Adrenal gland (tissue), 5 donors: ENCODE measurements at regions not wholly inside any gene's neighbourhood (a gene's known extent, or its start where the extent isn't known, plus 50 kb on each side); places are given as distances from the start of the nearest gene placed in this dataset.

ENCODE experiments used
- POLR2A ChIP-seq, 2 donors: fragments of 450-650 bp; IDR thresholded peaks; one replicate each; pipeline ENCODE4 v1.6.1; 2017; ENCODE audit warnings: antibody characterized with exemption in 2 of 2, mild to moderate bottlenecking in 2 of 2, moderate library complexity in 1 of 2
- TF ChIP-seq, protein P1 (sequence below), 6 experiments: fragments of 450-650 bp in 4 of 6; fragments of 200-600 bp in 2 of 6; sonication (generic) in 1 of 6; IDR thresholded peaks; 1 replicate in 5 of 6; 2 replicates in 1 of 6; pipeline versions ENCODE4 v1.5.1 to v1.8.0; 2016 to 2021; ENCODE audit warnings: antibody characterized with exemption in 6 of 6, mild to moderate bottlenecking in 2 of 6, moderate library complexity in 1 of 6
- donor health status: DM: no; HTN: no; CAD: no.

DNA sequence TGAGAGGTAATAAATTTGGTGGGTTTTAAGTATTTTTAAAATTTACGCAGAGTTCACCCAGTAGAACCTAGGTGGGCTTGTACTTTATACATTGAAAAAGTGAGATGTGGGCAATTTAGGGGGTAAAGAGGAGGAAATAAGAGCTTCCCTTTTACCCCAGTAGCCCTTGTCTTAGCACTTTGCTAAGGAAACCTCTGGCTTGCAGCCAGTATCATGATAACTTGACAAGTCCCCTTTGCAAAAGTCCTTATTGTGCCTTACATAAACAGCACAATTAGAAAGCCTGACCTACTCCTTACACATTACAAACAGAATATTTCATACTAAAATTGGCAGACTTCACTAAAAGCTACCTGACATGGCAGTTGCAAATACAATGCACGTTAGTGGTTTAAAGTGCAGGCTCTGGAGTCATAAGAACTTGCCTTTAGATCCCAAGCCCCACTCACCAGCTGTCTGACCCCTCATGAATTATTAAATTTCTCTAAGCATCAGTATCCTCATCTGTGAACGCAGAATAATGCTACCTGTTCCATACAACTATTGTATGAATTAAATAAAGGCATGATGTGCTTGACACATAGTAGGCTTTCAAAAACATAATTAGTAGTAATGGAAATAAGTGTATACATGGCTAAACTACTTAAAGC lies 53.2 kb upstream of the NELL2 start:
- TF ChIP-seq, protein P1, sequence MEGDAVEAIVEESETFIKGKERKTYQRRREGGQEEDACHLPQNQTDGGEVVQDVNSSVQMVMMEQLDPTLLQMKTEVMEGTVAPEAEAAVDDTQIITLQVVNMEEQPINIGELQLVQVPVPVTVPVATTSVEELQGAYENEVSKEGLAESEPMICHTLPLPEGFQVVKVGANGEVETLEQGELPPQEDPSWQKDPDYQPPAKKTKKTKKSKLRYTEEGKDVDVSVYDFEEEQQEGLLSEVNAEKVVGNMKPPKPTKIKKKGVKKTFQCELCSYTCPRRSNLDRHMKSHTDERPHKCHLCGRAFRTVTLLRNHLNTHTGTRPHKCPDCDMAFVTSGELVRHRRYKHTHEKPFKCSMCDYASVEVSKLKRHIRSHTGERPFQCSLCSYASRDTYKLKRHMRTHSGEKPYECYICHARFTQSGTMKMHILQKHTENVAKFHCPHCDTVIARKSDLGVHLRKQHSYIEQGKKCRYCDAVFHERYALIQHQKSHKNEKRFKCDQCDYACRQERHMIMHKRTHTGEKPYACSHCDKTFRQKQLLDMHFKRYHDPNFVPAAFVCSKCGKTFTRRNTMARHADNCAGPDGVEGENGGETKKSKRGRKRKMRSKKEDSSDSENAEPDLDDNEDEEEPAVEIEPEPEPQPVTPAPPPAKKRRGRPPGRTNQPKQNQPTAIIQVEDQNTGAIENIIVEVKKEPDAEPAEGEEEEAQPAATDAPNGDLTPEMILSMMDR (IDR thresholded peaks at IDR 0.05): no peak
- no peak for TF ChIP-seq POLR2A (IDR thresholded peaks at IDR 0.05)
